ENCODE measurements at regions not wholly inside any gene's neighbourhood (a gene's known extent, or its start where the extent isn't known, plus 50 kb on each side); places are given as distances from the start of the nearest gene placed in this dataset.
"Not testable (repeated sequence)": the region's sequence is repeated elsewhere in the genome, so short reads cannot be mapped to it uniquely, and the experiment has no call there.

DNA sequence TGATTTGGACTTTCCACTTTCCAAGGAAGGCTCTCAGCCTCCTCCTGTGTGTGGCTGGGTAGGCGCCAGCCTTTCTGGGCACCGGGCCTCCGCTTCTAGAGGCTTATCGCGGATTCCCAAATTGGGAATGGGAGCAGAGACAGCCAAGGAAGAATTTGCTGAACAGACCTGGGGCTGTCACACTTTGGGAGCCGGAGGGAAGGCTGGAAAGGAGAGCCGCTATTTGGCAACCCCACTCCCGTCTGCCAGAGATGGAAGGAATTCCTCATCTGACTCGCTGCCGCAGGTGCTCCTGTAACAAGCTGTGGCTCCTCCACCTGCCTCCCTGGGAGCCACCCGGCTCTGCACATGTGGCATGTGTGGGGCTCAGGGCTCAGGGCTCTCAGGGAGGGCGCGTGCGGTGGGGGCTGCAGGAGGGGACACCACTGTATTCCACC, 50.8 kb upstream of the ECHDC3 start:
- no peak for DNase-seq (ENCODE audit: low spot score)

DNA sequence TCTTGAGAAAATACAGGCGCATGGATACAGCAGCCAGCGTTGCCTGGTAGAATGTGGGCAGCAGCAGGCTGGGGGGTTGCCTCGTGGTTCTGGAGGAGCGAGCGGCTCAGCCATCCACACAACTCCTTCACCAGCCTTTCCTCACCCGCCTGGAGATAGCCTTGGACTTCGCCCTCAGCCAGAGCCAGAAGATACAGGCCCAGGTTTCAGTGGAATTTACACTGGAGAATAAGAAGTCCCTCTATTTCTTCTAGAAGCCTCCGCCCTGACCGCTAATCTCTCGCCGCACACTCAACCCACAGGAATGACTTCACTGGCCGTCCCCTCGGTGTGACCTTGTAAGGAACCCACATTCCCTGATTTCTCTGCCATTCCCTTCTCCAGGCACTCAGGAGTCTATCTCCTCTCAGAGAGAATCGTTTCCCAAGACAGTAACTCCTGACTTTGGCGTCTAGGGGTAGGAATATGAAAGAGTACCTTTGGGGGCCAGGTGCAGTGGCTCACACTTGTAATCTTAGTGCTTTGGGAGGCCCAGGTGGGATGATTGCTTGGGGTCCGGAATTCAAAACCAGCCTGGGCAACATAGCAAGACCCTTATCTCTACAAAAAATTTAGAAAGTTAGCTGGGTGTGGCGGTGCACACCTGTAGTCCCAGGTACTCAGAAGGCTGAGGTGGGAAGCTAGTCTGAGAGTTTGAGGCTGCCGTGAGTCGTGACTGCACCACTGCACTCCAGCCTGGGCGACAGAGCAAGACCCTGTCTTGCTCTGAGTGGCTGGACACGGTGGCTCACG, 52.0 kb upstream of the ECHDC3 start:
- no peak for DNase-seq (ENCODE audit: low spot score)

DNA sequence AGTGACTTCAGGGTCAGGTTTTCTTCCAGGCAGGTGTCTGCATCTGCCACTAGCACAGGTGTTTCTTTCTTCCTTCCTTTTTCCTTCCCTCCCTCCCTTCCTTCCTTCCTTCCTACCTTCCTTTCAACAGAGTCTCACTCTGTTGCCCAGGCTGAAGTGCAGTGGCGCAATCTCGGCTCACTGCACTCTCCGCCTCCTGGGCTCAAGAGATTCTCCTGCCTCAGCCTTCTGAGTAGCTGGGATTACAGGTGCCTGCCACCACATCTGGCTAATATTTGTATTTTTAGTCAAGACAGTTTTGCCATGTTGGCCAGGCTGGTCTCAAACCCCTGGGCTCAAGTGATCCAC, 53.8 kb upstream of the ECHDC3 start:
- DNase-seq (ENCODE audit: low spot score) = not testable (repeated sequence)

DNA sequence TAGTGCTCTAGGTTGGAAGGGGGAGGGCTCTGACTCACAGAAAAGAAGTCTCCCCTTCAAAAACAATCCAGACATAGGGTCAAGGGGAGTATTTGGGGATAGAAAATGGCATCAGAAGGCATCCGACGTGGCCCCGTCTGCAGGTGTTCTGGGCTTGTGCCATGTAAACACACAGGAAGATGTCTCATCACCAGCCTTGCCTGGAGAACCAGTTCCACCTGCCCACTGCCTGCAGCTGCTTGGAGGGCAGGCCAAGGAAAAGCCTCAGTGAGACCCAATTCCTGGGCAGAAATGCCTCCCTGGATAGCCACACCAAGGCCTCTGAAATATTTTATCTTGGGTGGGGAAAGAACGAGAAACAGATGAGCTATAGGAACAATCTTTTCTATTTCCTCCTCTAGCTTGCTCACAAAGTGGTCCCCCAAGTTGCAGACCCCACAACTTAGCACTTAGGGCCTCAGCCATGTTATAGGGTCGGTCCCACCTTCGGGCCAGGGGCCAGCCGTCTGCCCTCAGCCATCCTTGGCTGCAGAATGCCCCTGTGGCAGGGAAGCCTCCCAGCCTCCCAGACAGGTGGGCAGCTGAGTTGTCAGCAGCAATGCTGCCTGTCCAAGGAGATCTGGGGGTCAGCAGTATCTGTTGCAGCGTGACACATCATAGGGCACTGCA, 54.3 kb upstream of the ECHDC3 start:
- DNase-seq (ENCODE audit: low spot score) = no peak

DNA sequence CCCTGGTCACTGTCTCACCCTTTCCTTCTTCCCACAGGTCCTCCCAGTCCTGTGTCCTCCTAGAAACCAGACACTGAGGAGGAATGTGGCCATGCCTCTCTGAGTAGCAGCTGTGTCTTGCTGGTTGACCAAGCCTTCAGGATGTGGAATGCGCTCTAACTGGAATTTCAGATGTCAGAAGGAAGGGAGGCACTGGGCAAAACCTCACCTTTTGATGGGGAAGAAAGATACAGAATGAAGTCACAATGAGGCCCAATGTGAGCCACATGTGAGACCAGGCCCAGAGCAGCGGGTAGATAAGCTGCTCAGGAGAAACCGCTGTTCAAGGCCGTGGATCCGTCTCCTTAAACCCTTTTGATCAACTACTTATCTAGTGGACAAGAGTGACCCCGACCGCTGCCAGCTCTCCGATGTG, 54.8 kb upstream of the ECHDC3 start:
- DNase-seq (ENCODE audit: low spot score) = no peak

DNA sequence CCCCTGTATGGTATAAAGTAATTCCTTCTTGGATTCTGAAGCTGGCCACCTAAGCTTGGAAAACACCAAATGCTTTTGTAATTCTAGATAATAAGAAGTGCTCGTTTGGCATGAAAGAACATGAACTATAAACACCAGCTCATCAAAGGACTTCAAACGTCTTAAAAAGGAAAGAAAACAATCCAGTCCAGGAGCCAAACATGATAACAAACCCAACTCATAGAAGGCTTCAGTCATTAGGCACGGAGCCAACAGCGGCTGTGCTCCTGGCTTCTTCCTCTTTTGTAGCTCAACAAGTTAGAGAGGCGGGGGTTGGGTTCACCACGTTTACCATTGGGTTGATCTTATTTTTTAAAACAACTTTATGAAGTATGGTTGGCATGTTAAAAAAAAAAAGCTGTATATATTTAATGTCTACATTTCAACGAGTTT, 56.4 kb upstream of the ECHDC3 start:
- peak; percentile 64 for DNase-seq (ENCODE audit: low spot score)

DNA sequence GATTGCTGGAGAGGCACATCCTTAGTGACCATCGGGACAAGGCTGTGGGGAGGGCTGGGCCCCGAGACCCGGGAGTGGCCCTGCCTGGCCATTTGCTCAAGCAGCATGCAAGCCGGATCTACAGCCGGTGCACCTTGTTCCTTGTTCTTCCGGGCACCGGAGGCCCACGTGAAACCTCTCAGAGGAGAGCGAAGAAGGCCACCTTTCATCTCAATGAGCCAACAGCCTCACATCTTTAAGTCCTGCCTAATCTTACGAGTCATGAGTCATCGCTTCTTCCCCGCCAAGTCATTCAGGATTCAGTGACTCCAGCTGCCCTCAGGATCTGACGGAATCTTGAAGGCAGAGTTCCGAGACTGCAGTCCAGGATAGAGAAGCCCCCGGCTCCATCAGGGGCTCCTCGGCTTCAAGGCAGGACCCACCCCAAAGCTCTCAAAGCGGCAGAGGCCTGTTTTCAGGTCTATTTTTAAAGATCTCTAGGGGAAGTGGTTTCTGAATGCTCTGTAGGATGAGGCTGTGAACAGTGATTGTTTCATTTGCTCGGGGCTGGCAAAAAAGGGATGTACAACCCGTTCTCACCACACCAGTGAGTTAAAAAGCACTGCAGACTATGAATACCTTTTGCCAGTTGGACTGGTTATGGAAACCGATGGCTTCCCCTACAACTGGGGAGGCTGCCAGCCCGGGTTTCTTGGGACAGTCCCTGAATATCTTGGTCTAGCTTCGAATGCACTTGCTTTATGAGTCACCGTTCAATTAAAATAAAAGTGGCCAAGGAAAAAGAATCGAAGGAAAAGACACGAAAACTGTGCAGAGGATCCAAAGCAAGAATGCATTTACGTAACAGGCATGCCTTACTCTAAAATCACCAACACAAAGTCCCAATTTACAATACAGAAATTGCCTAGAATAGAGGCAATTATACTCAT, 57.2 kb upstream of the ECHDC3 start:
- peak; percentile 65 for DNase-seq (ENCODE audit: low spot score)

DNA sequence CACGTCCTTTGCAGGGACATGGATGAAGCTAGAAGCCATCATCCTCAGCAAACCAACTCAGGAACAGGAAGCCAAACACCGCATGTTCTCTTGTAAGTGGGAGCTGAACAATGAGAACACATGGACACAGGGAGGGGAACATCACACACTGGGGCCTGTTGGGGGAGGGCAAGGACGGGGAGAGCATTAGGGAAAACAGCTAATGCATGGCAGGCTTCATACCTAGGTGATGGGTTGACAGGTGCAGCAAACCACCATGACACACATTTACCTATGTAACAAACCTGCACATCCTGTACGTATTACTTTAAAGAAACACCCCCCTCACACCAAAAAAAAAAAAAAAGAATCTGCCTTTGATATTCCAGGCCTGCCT, 57.9 kb upstream of the ECHDC3 start:
- DNase-seq (ENCODE audit: low spot score) = not testable (repeated sequence)

DNA sequence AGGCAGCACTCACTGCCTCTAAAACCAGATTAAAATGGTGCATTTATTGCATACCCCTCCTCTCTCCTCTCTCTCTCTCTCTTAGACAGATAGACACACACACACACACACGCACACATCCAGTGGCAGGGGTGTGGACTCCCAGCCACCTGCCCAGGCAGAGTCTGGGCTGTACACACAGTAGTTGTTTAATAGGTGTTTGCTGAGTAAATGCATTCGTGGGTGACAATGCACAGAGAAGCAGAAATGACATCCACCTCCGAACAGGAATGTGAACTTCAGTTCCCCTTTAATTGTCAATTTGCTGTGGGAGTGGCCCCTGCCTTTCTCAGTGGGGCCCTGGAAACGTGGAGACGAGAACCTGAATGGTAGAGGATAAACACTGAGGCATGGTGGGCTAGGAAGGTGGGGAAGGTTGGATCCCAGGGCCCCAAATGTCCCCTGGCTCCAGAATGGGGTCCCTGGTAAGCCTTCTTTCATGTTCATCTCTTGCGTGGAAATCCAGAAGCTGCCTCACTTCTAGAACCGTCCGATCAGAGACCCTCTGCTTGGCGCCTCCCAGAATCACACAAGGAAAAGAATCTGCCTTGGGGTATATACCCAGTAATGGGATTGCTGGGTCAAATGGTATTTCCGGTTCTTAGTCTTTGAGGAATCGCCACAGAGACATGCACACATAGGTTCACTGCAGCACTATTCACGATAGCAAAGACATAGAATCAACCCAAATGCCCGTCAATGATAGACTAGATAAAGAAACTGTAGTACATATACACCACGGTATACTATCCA, 58.5 kb upstream of the ECHDC3 start:
- no peak for DNase-seq (ENCODE audit: low spot score)

DNA sequence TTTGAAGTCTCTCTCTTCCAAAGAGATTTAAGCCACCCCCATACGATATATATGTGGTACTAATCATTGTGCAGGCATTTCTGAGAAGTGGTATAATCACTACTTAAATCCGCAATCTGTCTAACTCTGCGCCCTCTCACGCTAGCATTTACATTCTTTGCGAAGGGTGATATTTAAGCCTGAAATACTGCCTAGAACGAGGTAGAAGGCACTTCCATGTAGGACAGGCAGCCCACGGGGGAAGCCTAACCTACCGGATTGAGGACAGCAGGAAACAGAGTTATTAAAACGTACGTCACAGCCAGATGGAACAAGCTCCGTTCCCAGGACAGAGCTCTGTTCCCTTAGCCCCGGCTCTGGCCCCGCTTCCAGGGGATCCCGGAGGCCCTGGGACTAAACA, 59.3 kb upstream of the ECHDC3 start:
- DNase-seq (ENCODE audit: low spot score) = no peak

DNA sequence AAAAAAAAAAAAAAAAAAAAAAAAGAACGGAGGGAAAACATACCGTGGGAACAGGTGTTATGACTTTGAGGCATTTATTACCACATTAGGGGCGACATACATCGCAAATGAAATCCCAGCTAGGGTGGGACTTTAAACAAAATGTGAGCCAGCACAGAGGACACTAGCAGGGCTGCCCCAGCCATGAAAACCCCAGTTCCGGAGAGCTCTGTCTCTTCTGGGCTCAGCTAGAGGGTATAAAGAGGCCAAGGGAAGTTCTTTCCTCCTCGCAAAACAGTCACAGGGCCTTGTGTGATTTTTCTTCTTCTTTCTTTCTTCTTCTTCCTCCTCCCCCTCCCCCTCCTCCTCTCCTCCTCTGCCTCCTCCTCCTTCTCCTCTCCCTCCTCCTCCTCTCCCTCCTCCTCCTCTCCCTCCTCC, 59.9 kb upstream of the ECHDC3 start:
- DNase-seq (ENCODE audit: low spot score) = no peak

DNA sequence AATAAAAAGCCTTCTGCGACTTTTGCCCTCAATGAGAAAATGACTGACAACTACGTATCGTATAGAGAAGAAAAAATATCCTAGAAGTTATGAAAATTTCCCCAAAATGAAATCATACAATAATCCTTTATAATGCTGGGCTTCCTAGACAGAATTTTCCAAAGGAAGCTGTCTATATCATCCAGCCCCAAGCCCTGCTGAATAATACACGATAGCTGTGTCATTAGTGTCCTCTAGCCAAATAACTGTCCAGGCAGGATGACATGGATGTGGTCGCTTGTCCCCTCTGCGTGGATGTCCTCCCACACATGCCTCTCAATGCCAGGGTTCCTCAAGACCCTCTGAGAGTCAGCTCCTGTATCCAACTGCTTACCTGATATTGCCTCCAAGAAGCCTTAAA, 61.7 kb upstream of the ECHDC3 start:
- no peak for DNase-seq (ENCODE audit: low spot score)

DNA sequence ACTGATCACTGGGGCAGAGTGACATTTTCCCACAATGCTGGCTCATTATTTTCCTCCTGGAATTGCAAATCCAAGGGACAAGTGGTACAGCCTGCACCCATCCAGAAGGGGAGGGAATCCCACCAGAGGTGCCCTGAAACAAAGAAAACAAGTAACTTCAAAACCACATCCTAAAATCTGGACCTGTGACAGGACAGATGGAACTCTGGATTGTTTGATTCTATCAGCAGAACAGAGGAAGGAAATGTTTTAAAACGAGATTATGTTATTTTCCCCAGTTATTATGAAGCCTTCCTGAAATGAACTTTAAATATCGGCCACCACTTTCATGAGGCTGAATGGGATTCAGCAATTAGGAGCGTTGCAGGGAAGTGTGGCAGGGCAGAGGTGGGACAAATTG, 62.2 kb upstream of the ECHDC3 start:
- no peak for DNase-seq (ENCODE audit: low spot score)

DNA sequence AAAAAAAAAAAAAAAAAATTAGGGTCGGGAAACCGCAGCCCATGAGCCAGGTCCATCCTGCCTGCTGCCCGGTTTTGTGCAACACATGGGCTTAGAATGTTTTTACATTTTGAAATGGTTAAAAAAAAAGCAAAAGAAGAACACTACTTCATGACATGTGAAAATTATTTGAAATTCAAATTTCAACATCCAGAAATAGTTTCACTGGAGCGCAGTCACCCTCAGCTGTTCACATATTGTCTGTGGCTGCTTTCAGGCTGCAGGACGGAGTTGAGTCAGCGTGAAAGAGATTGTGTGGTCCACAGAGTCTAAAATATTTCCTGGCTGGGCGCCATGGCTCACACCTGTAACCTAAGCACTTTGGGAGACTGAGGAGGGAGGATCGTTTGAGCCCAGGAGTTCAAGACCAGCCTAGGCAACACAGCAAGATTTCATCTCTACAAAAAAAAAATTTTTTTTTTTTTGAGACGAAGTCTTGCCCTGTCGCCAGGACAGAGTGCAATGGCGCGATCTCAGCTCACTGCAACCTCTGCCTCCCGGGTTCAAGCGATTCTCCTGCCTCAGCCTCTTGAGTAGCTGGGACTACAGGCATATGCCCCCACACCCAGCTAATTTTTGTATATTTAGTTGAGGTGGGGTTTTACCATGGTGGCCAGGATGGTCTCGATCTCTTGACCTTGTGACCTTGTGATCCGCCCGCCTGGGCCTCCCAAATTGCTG, 63.9 kb upstream of the ECHDC3 start:
- no peak for DNase-seq (ENCODE audit: low spot score)

DNA sequence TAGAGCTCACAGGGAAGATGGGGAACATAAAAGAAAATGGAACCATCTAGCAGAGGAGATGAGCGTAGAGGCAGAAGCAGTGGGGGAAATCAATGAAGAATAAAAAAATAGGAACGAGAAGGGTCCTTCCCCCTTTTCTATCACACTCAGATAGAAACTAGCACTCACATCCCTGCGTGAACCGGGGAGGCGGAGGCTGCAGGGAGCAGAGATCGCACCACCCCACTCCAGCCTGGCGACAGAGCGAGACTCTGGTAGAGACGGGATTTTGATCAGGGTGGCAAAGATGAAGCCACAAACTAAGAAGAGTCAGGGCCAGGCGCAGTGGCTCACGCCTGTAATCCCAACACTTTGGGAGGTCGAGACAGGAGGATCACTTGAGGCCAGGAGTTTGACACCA, 64.7 kb upstream of the ECHDC3 start:
- DNase-seq (ENCODE audit: low spot score) = no peak

DNA sequence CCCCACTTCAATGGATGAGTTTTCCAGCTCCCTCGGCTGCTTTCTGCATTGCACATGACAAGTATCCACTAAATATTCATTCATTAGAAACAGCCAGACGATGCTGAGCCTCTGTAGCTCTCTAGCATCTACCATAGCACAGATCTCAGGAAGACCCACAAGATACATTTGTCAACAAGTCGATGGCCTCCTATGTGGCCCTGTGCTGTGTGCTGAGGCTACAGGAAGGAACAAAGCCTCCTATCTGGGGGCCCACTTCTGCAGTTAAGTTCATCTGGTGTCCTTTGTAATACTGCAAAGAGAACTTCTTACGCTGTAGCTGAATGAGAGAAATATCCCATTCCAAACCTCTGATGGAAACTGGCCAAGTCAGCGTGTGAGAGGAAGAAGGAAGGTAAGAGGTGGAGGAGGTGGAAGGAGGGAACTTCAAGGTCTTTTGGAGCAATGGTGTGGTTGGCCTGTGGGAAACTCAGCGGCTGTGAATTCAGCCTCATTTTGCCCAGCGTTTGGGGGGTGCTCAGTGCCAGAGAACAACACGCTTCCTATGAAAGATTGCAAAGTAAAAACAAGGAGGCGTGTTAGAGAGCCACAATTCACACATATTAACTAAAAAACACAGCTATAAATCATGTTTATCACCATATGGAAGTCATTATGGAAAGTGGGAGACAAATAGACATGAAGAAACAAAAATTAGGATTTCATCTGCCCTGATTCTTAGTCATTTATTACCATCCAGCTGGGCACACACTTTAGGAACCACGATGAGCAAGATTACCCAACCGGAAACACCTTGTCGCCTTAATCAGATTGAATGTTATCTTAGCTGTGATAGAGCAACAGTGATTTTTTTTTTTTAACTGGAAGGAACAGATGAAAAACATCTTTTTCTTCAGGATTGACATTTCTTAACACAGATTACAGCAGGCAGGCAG, 62.2 kb upstream of the USP6NL start:
- DNase-seq (ENCODE audit: low spot score) = no peak

DNA sequence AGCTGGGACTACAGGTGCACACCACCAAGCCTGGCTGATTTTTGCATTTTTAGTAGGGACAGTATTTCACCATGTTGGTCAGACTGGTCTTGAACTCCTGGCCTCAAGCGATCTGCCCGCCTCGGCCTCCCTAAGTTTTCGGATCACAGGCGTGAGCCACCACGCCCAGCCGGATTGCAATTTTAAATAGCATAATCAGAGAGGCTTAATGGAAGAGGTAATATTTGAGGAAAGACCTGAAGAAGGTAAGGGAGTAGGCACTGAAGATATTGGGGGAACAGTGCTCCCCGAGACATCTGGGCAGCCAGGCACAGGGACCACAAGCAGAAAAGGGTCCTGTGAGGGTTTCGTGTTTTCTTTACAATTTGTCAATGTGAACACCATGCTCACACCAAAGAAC, 61.4 kb upstream of the USP6NL start:
- DNase-seq (ENCODE audit: low spot score) = no peak

DNA sequence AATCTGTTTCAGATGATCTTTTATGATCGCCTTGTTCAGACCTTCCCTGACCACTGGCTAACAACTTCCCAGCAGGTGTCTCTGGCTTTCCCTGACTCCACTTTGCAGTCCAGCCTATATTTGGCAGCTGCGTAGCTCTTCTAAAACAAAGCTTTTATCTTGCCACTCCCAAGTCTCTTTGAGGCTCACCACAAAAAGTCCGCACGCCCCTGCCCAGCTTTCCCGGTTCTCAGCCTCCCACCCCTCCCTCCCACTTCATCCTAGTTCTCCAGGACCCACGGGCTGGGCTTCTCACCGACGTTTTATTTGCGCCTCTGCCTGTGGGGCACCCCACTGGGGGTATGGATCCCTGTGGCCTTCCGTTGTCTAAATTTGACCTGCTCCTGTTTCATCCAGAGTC, 58.9 kb upstream of the USP6NL start:
- no peak for DNase-seq (ENCODE audit: low spot score)

DNA sequence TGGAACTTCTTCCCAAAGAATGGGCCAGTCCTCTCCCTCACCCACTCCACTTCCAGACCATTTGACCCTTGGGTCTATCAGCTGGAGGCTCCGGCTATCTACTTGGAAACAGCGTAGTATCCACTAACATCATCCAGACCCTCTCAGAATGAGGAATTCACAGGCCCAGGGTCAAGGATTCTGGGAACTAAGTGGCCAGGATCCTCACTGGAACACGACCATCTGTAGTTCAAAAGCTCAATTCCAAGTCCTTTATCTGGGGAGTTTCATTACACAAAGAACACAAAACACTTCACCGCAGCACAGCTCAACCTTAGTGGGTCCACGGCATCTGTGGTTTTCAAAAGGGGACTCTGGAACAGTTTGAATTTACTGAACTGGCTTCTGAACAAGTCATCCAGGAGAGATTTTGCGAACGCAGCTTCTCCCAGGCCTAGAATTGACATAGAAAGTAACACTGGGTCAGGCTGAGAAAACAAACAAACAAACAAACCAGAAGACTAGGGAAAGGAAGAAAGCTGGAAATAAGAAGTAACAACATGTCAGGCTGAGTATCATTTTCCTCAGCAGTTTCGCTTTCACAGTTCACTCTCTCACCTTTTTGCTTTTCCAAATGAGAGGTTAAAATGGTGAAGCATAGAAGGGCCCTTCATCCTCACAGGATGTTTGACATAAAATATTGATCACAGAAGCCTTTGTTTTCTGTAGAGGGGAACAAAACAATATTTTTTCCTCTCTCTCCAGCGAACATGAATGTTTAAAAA, 57.6 kb upstream of the USP6NL start:
- DNase-seq (ENCODE audit: low spot score) = no peak
